ENCODE measurements at regions not wholly inside any gene's neighbourhood (a gene's known extent, or its start where the extent isn't known, plus 50 kb on each side); places are given as distances from the start of the nearest gene placed in this dataset.

DNA sequence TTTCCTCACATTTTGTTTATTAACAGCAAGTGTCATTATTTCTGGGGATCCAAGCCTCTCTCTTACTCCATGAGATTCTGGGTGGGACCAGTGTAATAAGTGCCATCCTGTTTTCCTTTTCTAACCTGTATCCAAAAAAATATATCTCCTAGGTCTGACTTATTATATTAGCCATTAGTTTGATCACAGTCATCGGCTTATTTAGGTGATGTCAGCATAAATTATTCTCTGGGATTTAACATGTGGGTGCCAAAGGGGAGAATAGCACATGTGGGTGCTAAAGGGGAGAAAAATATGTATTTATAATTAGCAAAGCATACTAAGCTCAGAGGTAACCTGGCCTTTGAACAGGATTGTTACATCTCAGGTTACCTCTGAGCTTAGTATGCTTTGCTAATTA lies 293.8 kb upstream of the SEMA3D start:
- Histone ChIP-seq H3K79me2 (ENCODE audit: insufficient read depth, low read length) (no peaks in the 10 kb centered on the region), H3K9ac (ENCODE audit: low read length) (no peak overlapping the region), H3F3A (ENCODE audit: insufficient read depth) (no peaks in the 10 kb centered on the region), H3K27me3 (ENCODE audit: low read length) (no peaks in the 10 kb centered on the region), H3K36me3 (ENCODE audit: low read length) (no peaks in the 10 kb centered on the region), H3K27ac (ENCODE audit: low read depth, low read length) (no peak overlapping the region), H3K9me3 (ENCODE audit: insufficient read depth, low read length) (no peaks in the 10 kb centered on the region), H3K4me2 (ENCODE audit: low read depth, low read length, poor library complexity, severe bottlenecking) (no peak overlapping the region), H4K20me1 (ENCODE audit: low read depth, low read length) (no peaks in the 10 kb centered on the region), H2AFZ (ENCODE audit: low read depth, low read length, severe bottlenecking) (no peak overlapping the region), H3K9me2 (replicated peaks; ENCODE audit: insufficient read depth, low read length) (0 out of 2 replicates have a peak, but pooled peaks cover 2% of the 10 kb centered on the region), H3K4me3 (ENCODE audit: insufficient read depth, low read length, poor library complexity, severe bottlenecking) (no peak overlapping the region)
- no peak for TF ChIP-seq EZH2phosphoT487 (conservative IDR thresholded peaks at IDR 0.05; ENCODE audit: low read length)
- TF ChIP-seq, protein P1, sequence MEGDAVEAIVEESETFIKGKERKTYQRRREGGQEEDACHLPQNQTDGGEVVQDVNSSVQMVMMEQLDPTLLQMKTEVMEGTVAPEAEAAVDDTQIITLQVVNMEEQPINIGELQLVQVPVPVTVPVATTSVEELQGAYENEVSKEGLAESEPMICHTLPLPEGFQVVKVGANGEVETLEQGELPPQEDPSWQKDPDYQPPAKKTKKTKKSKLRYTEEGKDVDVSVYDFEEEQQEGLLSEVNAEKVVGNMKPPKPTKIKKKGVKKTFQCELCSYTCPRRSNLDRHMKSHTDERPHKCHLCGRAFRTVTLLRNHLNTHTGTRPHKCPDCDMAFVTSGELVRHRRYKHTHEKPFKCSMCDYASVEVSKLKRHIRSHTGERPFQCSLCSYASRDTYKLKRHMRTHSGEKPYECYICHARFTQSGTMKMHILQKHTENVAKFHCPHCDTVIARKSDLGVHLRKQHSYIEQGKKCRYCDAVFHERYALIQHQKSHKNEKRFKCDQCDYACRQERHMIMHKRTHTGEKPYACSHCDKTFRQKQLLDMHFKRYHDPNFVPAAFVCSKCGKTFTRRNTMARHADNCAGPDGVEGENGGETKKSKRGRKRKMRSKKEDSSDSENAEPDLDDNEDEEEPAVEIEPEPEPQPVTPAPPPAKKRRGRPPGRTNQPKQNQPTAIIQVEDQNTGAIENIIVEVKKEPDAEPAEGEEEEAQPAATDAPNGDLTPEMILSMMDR (IDR thresholded peaks at IDR 0.05; ENCODE audit: insufficient read depth, low read length, poor library complexity, severe bottlenecking) = no peak

DNA sequence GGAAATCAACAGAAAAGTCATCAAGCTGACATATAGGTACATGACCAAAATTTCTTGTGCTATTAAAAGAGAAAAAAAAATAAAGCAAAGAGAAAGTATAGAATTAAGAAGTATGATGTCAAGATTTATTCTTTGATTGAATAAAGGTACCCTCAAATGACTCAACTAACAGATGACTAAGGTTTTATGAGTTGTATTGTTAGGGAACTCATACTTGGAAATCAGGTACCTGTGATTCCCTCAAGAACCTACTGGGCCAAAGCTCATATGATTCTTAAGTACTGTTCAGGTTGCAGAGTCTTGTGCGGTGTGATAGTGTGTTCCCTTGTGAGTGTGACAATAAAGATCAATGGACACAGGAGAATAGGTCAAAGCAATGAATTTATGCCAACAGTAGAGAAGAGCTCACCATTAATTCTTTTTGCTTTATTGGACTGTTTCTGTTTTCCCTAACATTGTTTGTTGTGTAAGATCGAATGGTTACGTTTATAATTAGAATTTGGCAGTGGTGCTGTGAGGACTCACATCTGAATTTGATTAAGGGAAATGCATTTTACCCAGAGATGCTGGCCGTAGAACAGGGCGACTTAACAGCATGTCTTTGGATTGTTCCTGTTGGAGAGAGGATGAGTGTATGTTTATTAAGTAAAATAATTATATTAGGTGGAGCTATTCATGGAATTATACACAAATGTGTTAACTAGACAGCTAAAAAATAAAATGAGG lies 293.2 kb upstream of the SEMA3D start:
- TF ChIP-seq EZH2phosphoT487 (conservative IDR thresholded peaks at IDR 0.05; ENCODE audit: low read length) = no peak
- TF ChIP-seq, protein P1 (IDR thresholded peaks at IDR 0.05; ENCODE audit: insufficient read depth, low read length, poor library complexity, severe bottlenecking) = no peak
- no peak overlapping the region for H3K4me2 ChIP-seq (ENCODE audit: low read depth, low read length, poor library complexity, severe bottlenecking)
- H3K36me3 ChIP-seq (ENCODE audit: low read length) = no peaks in the 10 kb centered on the region

DNA sequence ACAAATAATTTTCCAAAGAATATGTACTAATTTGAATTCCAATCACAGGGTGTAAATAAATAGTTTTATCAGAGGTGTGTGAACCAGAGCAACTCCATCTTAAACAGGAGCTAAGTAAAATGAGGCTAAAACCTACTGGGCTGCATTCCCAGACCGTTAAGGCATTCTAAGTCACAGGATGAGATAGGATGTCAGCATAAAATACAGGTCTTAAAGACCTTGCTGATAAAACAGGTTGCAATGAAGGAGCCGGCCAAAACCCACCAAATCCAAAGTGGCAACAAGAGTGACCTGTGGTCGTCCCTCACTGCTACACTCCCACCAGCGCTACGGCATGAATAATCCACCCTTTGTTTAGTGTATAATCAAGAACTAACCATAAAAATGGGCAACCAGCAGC lies 291.7 kb upstream of the SEMA3D start:
- TF ChIP-seq, protein P1 (IDR thresholded peaks at IDR 0.05; ENCODE audit: insufficient read depth, low read length, poor library complexity, severe bottlenecking) = no peak
- TF ChIP-seq EZH2phosphoT487 (conservative IDR thresholded peaks at IDR 0.05; ENCODE audit: low read length) = no peak
- H3K9me2 ChIP-seq (replicated peaks; ENCODE audit: insufficient read depth, low read length) = 0 out of 2 replicates have a peak, but pooled peaks cover 2% of the 10 kb centered on the region
- H3K27me3 ChIP-seq (ENCODE audit: low read length) = no peaks in the 10 kb centered on the region
- no peaks in the 10 kb centered on the region for H3K79me2 ChIP-seq (ENCODE audit: insufficient read depth, low read length)
- no peaks in the 10 kb centered on the region for H3K36me3 ChIP-seq (ENCODE audit: low read length)
- no peaks in the 10 kb centered on the region for H3F3A ChIP-seq (ENCODE audit: insufficient read depth)
- H3K27ac ChIP-seq (ENCODE audit: low read depth, low read length) = no peak overlapping the region
- no peak overlapping the region for H2AFZ ChIP-seq (ENCODE audit: low read depth, low read length, severe bottlenecking)
- H4K20me1 ChIP-seq (ENCODE audit: low read depth, low read length) = no peaks in the 10 kb centered on the region
- H3K9ac ChIP-seq (ENCODE audit: low read length) = no peak overlapping the region
- no peak overlapping the region for H3K4me2 ChIP-seq (ENCODE audit: low read depth, low read length, poor library complexity, severe bottlenecking)
- H3K9me3 ChIP-seq (ENCODE audit: insufficient read depth, low read length) = no peaks in the 10 kb centered on the region
- H3K4me3 ChIP-seq (ENCODE audit: insufficient read depth, low read length, poor library complexity, severe bottlenecking) = no peak overlapping the region

More for the DNA sequence above, 293.2 kb upstream of the SEMA3D start:
- Histone ChIP-seq H3K27me3 (ENCODE audit: low read length) (no peaks in the 10 kb centered on the region), H3K9me3 (ENCODE audit: insufficient read depth, low read length) (no peaks in the 10 kb centered on the region), H3K4me3 (ENCODE audit: insufficient read depth, low read length, poor library complexity, severe bottlenecking) (no peak overlapping the region), H3K9ac (ENCODE audit: low read length) (no peak overlapping the region), H3K27ac (ENCODE audit: low read depth, low read length) (no peak overlapping the region), H2AFZ (ENCODE audit: low read depth, low read length, severe bottlenecking) (no peak overlapping the region), H4K20me1 (ENCODE audit: low read depth, low read length) (no peaks in the 10 kb centered on the region), H3K9me2 (replicated peaks; ENCODE audit: insufficient read depth, low read length) (0 out of 2 replicates have a peak, but pooled peaks cover 2% of the 10 kb centered on the region), H3K79me2 (ENCODE audit: insufficient read depth, low read length) (no peaks in the 10 kb centered on the region), H3F3A (ENCODE audit: insufficient read depth) (no peaks in the 10 kb centered on the region)

All from SU-DHL-6 (cell line).